RWPE2 (cell line): ENCODE measurements at regions not wholly inside any gene's neighbourhood (a gene's known extent, or its start where the extent isn't known, plus 50 kb on each side); places are given as distances from the start of the nearest gene placed in this dataset.

Source experiments
- ATAC-seq: fragments of 200-7000 bp; cut with Tn5 transposase; 3 replicates; pipeline ENCODE4 v1.9.1; 2021; ENCODE audit warnings: low read depth
- DNase-seq: peaks from one replicate; pipeline ENCODE4 v3.0.0-alpha.2; 2020; ENCODE audit warnings: low spot score
- H3K27ac ChIP-seq: fragments of 450-650 bp; 2 replicates; pipeline ENCODE4 v1.5.1; 2017; ENCODE audit warnings: mild to moderate bottlenecking; ENCODE audit not compliant: poor library complexity, severe bottlenecking
- H3K27me3 ChIP-seq: fragments of 250-450 bp; sonication (Bioruptor Pico); 2 replicates; pipeline ENCODE4 v1.5.1; 2021; ENCODE audit warnings: mild to moderate bottlenecking, moderate library complexity; ENCODE audit not compliant: insufficient read depth, poor library complexity, severe bottlenecking
- H3K36me3 ChIP-seq: fragments of 250-450 bp; sonication (Bioruptor Pico); 2 replicates; pipeline ENCODE4 v1.5.1; 2020; ENCODE audit warnings: low read depth, mild to moderate bottlenecking, moderate library complexity
- H3K4me1 ChIP-seq: fragments of 250-450 bp; sonication (Bioruptor Pico); 2 replicates; pipeline ENCODE4 v1.5.1; 2021; ENCODE audit warnings: mild to moderate bottlenecking, moderate library complexity; ENCODE audit not compliant: insufficient read depth, poor library complexity, severe bottlenecking
- H3K4me3 ChIP-seq: fragments of 250-450 bp; sonication (Bioruptor Pico); 2 replicates; pipeline ENCODE4 v1.5.1; 2021; ENCODE audit warnings: mild to moderate bottlenecking, moderate library complexity; ENCODE audit not compliant: severe bottlenecking
- H3K9me3 ChIP-seq: fragments of 250-450 bp; sonication (Bioruptor Pico); 2 replicates; pipeline ENCODE4 v1.5.1; 2021; ENCODE audit warnings: mild to moderate bottlenecking, moderate library complexity; ENCODE audit not compliant: severe bottlenecking
- CTCF ChIP-seq: fragments of 450-650 bp; IDR thresholded peaks from one replicate; pipeline ENCODE4 v1.5.1; 2017; ENCODE audit warnings: mild to moderate bottlenecking, moderate library complexity; ENCODE audit not compliant: poor library complexity, severe bottlenecking

GRCh38 chr15:27670486-27671209 lies 428.5 kb downstream of the OCA2 start:
- Histone ChIP-seq H3K9me3 (no peaks in the 10 kb centered on the region), H3K27ac (no peak overlapping the region), H3K4me3 (no peak overlapping the region), H3K36me3 (no peaks in the 10 kb centered on the region), H3K4me1 (no peaks in the 10 kb centered on the region), H3K27me3 (no peaks in the 10 kb centered on the region)
- no peak for TF ChIP-seq CTCF
- no peak for ATAC-seq
- no peak for DNase-seq

DNA sequence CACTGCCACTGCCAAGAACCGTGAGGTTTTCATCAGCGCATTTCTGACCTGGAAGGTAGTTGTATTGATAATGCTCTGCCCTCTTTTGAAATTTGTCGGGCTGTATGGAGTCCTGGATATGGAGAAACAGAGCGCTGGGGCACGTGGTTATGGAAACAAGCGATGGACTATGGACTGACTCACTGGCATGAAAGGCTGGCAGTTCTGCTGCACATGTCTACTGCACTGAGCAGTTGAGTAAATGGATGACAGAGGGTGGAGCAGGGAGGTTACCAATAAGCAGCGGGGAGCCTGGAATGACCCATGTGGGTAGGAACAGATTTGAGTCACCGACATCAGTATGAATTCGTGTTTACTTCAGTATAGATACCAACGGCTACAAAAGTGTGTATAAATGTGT lies 429.5 kb downstream of the OCA2 start:
- no peak overlapping the region for H3K4me3 ChIP-seq
- no peaks in the 10 kb centered on the region for H3K4me1 ChIP-seq
- no peaks in the 10 kb centered on the region for H3K27me3 ChIP-seq
- H3K27ac ChIP-seq: no peak overlapping the region
- DNase-seq: no peak
- ATAC-seq: no peak
- no peaks in the 10 kb centered on the region for H3K9me3 ChIP-seq
- TF ChIP-seq CTCF: no peak
- H3K36me3 ChIP-seq: no peaks in the 10 kb centered on the region

- no peaks in the 10 kb centered on the region for H3K9me3 ChIP-seq
- H3K36me3 ChIP-seq: no peaks in the 10 kb centered on the region
- DNase-seq (no peak), ATAC-seq (no peak)
- no peak for TF ChIP-seq CTCF
- no peak overlapping the region for H3K4me3 ChIP-seq
- H3K27ac ChIP-seq: no peak overlapping the region
- peaks cover 7% of the 10 kb centered on the region for H3K27me3 ChIP-seq
- no peaks in the 10 kb centered on the region for H3K4me1 ChIP-seq
These were observed 430.5 kb downstream of the OCA2 start for GRCh38 chr15:27668471-27669220.

GRCh38 chr15:27665002-27665401 lies 434.1 kb downstream of the OCA2 start:
- Histone ChIP-seq H3K27ac (no peak overlapping the region), H3K4me1 (no peaks in the 10 kb centered on the region), H3K36me3 (no peaks in the 10 kb centered on the region), H3K4me3 (no peak overlapping the region), H3K9me3 (no peaks in the 10 kb centered on the region), H3K27me3 (peaks cover 7% of the 10 kb centered on the region)
- no peak for ATAC-seq
- DNase-seq: no peak
- TF ChIP-seq CTCF: no peak

DNA sequence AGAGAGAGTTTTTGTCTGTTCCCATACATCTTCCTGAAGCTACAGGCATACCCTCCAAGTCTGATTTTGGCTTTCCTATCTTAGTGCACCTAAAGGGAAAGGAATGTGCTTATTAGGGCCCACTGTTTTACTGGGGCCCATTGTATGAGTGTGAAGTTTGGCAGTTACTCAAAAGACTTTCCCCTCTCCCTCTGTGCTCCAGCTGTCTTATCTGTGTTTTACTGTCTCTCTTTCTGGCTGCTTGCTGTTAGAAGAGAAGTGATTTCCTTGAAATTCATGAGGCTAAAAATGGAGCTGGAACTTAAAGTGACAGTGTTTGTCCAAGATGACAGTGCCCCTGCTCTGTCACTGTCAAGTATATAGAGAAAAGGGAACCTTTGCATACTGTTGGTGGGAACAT lies 436.2 kb downstream of the OCA2 start:
- no peaks in the 10 kb centered on the region for H3K36me3 ChIP-seq
- no peaks in the 10 kb centered on the region for H3K9me3 ChIP-seq
- no peak overlapping the region for H3K4me3 ChIP-seq
- no peak for TF ChIP-seq CTCF
- no peak for ATAC-seq
- H3K27ac ChIP-seq: no peak overlapping the region
- DNase-seq: no peak
- H3K27me3 ChIP-seq: peaks cover 7% of the 10 kb centered on the region
- no peaks in the 10 kb centered on the region for H3K4me1 ChIP-seq
